DND-41 (cell line): ENCODE measurements at regions not wholly inside any gene's neighbourhood (a gene's known extent, or its start where the extent isn't known, plus 50 kb on each side); places are given as distances from the start of the nearest gene placed in this dataset.

ENCODE experiments used
- ATAC-seq: fragments of 200-7000 bp; cut with Tn5 transposase; 3 replicates; pipeline ENCODE4 v1.9.1; 2021; ENCODE audit warnings: low read depth; ENCODE audit not compliant: insufficient read depth
- DNase-seq: peaks from one replicate; pipeline ENCODE4 v3.0.0-alpha.2; 2020
- H2AFZ ChIP-seq: 2 replicates; pipeline ENCODE4 v1.6.0; 2012; ENCODE audit warnings: low read depth, low read length
- H3K27ac ChIP-seq: 2 replicates; pipeline ENCODE4 v1.5.1; 2012; ENCODE audit warnings: low read length, inconsistent platforms
- H3K27me3 ChIP-seq: fragments of 200-600 bp; sonication (generic); 2 replicates; pipeline ENCODE4 v1.6.0; 2012; ENCODE audit warnings: low read length, mild to moderate bottlenecking, inconsistent platforms; ENCODE audit not compliant: insufficient read depth, poor library complexity
- H3K36me3 ChIP-seq: 2 replicates; pipeline ENCODE4 v1.5.1; 2012; ENCODE audit warnings: low read length, inconsistent platforms; ENCODE audit not compliant: insufficient read depth
- H3K4me1 ChIP-seq: 2 replicates; pipeline ENCODE4 v1.5.1; 2012; ENCODE audit warnings: mild to moderate bottlenecking, low read length; ENCODE audit not compliant: insufficient read depth
- H3K4me2 ChIP-seq: 2 replicates; pipeline ENCODE4 v1.6.0; 2012; ENCODE audit warnings: mild to moderate bottlenecking, moderate library complexity, low read length, inconsistent platforms; ENCODE audit not compliant: insufficient read depth
- H3K4me3 ChIP-seq, 2 experiments: fragments of 200-600 bp in 1 of 2; shearing (Covaris generic) in 1 of 2; 2 replicates each; pipeline ENCODE4 v1.5.1; 2012 to 2016; ENCODE audit warnings: inconsistent platforms in 2 of 2, low read length in 2 of 2, mild to moderate bottlenecking in 2 of 2, low read depth in 1 of 2, moderate library complexity in 1 of 2
- H3K79me2 ChIP-seq: 2 replicates; pipeline ENCODE4 v1.6.0; 2012; ENCODE audit warnings: low read length, inconsistent platforms; ENCODE audit not compliant: insufficient read depth
- H3K9ac ChIP-seq: 2 replicates; pipeline ENCODE4 v1.6.0; 2012; ENCODE audit warnings: low read depth, mild to moderate bottlenecking, inconsistent platforms, low read length, moderate library complexity
- H3K9me3 ChIP-seq: 2 replicates; pipeline ENCODE4 v1.5.1; 2012; ENCODE audit warnings: low read length, moderate library complexity, mild to moderate bottlenecking, inconsistent platforms; ENCODE audit not compliant: insufficient read depth, severe bottlenecking
- H4K20me1 ChIP-seq: 2 replicates; pipeline ENCODE4 v1.6.0; 2012; ENCODE audit warnings: low read length; ENCODE audit not compliant: insufficient read depth
- EZH2 ChIP-seq: IDR thresholded peaks from 3 replicates; pipeline ENCODE4 v1.6.1; 2012; ENCODE audit warnings: borderline replicate concordance, low read depth, mild to moderate bottlenecking, moderate library complexity, low read length, inconsistent platforms; ENCODE audit not compliant: severe bottlenecking
- TF ChIP-seq, protein P1 (sequence below): IDR thresholded peaks from 2 replicates; pipeline ENCODE4 v1.5.1; 2012; ENCODE audit warnings: borderline replicate concordance, low read length, moderate library complexity, mild to moderate bottlenecking; ENCODE audit not compliant: poor library complexity, severe bottlenecking; ENCODE audit errors: extremely low read depth

- H2AFZ ChIP-seq, result no peak overlapping the region
Measured at GRCh38 chr7:49695971-49696370, 77.5 kb upstream of the VWC2 start.

GRCh38 chr7:49700841-49701240, 72.6 kb upstream of the VWC2 start:
- H2AFZ ChIP-seq, result no peak overlapping the region
- H3K27ac ChIP-seq, result no peak overlapping the region
- H3K9me3 ChIP-seq, result no peaks in the 10 kb centered on the region
- H3K4me2 ChIP-seq, result no peak overlapping the region
- no peaks in the 10 kb centered on the region for H3K27me3 ChIP-seq
- ATAC-seq (no peak), DNase-seq (no peak)
- no peaks in the 10 kb centered on the region for H3K4me1 ChIP-seq
- H3K9ac ChIP-seq, result no peak overlapping the region
- H4K20me1 ChIP-seq, result no peaks in the 10 kb centered on the region
- no peak for TF ChIP-seq EZH2
- TF ChIP-seq, protein P1, sequence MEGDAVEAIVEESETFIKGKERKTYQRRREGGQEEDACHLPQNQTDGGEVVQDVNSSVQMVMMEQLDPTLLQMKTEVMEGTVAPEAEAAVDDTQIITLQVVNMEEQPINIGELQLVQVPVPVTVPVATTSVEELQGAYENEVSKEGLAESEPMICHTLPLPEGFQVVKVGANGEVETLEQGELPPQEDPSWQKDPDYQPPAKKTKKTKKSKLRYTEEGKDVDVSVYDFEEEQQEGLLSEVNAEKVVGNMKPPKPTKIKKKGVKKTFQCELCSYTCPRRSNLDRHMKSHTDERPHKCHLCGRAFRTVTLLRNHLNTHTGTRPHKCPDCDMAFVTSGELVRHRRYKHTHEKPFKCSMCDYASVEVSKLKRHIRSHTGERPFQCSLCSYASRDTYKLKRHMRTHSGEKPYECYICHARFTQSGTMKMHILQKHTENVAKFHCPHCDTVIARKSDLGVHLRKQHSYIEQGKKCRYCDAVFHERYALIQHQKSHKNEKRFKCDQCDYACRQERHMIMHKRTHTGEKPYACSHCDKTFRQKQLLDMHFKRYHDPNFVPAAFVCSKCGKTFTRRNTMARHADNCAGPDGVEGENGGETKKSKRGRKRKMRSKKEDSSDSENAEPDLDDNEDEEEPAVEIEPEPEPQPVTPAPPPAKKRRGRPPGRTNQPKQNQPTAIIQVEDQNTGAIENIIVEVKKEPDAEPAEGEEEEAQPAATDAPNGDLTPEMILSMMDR, result no peak
- H3K79me2 ChIP-seq, result no peaks in the 10 kb centered on the region
- no peak overlapping the region for H3K4me3 ChIP-seq
- H3K36me3 ChIP-seq, result no peaks in the 10 kb centered on the region

More at GRCh38 chr7:49695971-49696370, 77.5 kb upstream of the VWC2 start:
- Histone ChIP-seq H3K9ac (no peak overlapping the region), H3K79me2 (no peaks in the 10 kb centered on the region), H3K4me2 (no peak overlapping the region), H4K20me1 (no peaks in the 10 kb centered on the region), H3K9me3 (no peaks in the 10 kb centered on the region), H3K27ac (no peak overlapping the region), H3K27me3 (no peaks in the 10 kb centered on the region), H3K4me1 (no peaks in the 10 kb centered on the region), H3K36me3 (no peaks in the 10 kb centered on the region), H3K4me3 (no peak overlapping the region)
- TF ChIP-seq EZH2, result no peak
- TF ChIP-seq, protein P1, result no peak
- DNase-seq (no peak), ATAC-seq (no peak)

- DNase-seq (no peak), ATAC-seq (no peak)
- no peaks in the 10 kb centered on the region for H3K4me1 ChIP-seq
- no peaks in the 10 kb centered on the region for H3K36me3 ChIP-seq
- H3K79me2 ChIP-seq, result no peaks in the 10 kb centered on the region
- no peak overlapping the region for H3K27ac ChIP-seq
- H3K4me2 ChIP-seq, result no peak overlapping the region
- H3K9ac ChIP-seq, result no peak overlapping the region
- H4K20me1 ChIP-seq, result no peaks in the 10 kb centered on the region
- no peak overlapping the region for H2AFZ ChIP-seq
- no peak for TF ChIP-seq EZH2
- TF ChIP-seq, protein P1, result no peak
- H3K9me3 ChIP-seq, result no peaks in the 10 kb centered on the region
- H3K4me3 ChIP-seq, result no peak overlapping the region
- no peaks in the 10 kb centered on the region for H3K27me3 ChIP-seq
Measured at GRCh38 chr7:49702099-49702498, 71.3 kb upstream of the VWC2 start.

GRCh38 chr7:49703337-49703736, 70.1 kb upstream of the VWC2 start:
- no peak for ATAC-seq
- H2AFZ ChIP-seq, result no peak overlapping the region
- no peak overlapping the region for H3K4me2 ChIP-seq
- no peaks in the 10 kb centered on the region for H3K79me2 ChIP-seq
- no peak for DNase-seq
- no peaks in the 10 kb centered on the region for H4K20me1 ChIP-seq
- TF ChIP-seq, protein P1, result no peak
- no peak for TF ChIP-seq EZH2
- no peaks in the 10 kb centered on the region for H3K9me3 ChIP-seq
- H3K9ac ChIP-seq, result no peak overlapping the region
- no peak overlapping the region for H3K27ac ChIP-seq
- no peaks in the 10 kb centered on the region for H3K36me3 ChIP-seq
- H3K27me3 ChIP-seq, result no peaks in the 10 kb centered on the region
- H3K4me3 ChIP-seq, result no peak overlapping the region
- no peaks in the 10 kb centered on the region for H3K4me1 ChIP-seq
